Mucosa of stomach (tissue), 1 donor: ENCODE measurements at regions not wholly inside any gene's neighbourhood (a gene's known extent, or its start where the extent isn't known, plus 50 kb on each side); places are given as distances from the start of the nearest gene placed in this dataset.
"Not testable (repeated sequence)": the region's sequence is repeated elsewhere in the genome, so short reads cannot be mapped to it uniquely, and the experiment has no call there.

Experiments
- H3K27me3 ChIP-seq: one replicate; pipeline ENCODE4 v1.7.0; 2013; ENCODE audit warnings: mild to moderate bottlenecking, low read length; ENCODE audit not compliant: control insufficient read depth, insufficient read depth
- H3K36me3 ChIP-seq: one replicate; pipeline ENCODE4 v1.7.0; 2013; ENCODE audit warnings: low read length; ENCODE audit not compliant: control insufficient read depth, insufficient read depth
- H3K4me1 ChIP-seq: one replicate; pipeline ENCODE4 v1.7.0; 2013; ENCODE audit warnings: mild to moderate bottlenecking, low read length; ENCODE audit not compliant: control insufficient read depth, insufficient read depth
- H3K4me3 ChIP-seq: one replicate; pipeline ENCODE4 v1.7.0; 2013; ENCODE audit warnings: low read length
- H3K9ac ChIP-seq: one replicate; pipeline ENCODE4 v1.7.0; 2013; ENCODE audit warnings: mild to moderate bottlenecking, low read length, moderate library complexity
- H3K9me3 ChIP-seq: one replicate; pipeline ENCODE4 v1.7.0; 2013; ENCODE audit warnings: mild to moderate bottlenecking, low read length, moderate library complexity; ENCODE audit not compliant: control insufficient read depth
- donor health status: Pancreatic carcinoma.

- H3K4me3 ChIP-seq, H3K27me3 ChIP-seq, H3K36me3 ChIP-seq, H3K9me3 ChIP-seq, H3K9ac ChIP-seq, H3K4me1 ChIP-seq: not testable (repeated sequence)
Observed at GRCh38 chr10:53647221-53647620, 874.6 kb upstream of the MBL2 start.

- Histone ChIP-seq H3K9me3 (no peaks in the 10 kb centered on the region), H3K36me3 (no peaks in the 10 kb centered on the region), H3K4me3 (no peak overlapping the region), H3K9ac (no peak overlapping the region), H3K4me1 (no peaks in the 10 kb centered on the region), H3K27me3 (no peaks in the 10 kb centered on the region)
Observed at GRCh38 chr10:53646525-53646924, 873.9 kb upstream of the MBL2 start.

- Histone ChIP-seq H3K9me3 (no peaks in the 10 kb centered on the region), H3K36me3 (no peaks in the 10 kb centered on the region), H3K4me3 (no peak overlapping the region), H3K4me1 (no peaks in the 10 kb centered on the region), H3K9ac (no peak overlapping the region), H3K27me3 (no peaks in the 10 kb centered on the region)
Observed at GRCh38 chr10:53645951-53646350, 873.4 kb upstream of the MBL2 start.

GRCh38 chr10:53638006-53638405, 865.4 kb upstream of the MBL2 start:
- H3K4me3 ChIP-seq = no peak overlapping the region
- H3K9me3 ChIP-seq = no peaks in the 10 kb centered on the region
- H3K4me1 ChIP-seq = no peaks in the 10 kb centered on the region
- H3K36me3 ChIP-seq = no peaks in the 10 kb centered on the region
- H3K9ac ChIP-seq = no peak overlapping the region
- H3K27me3 ChIP-seq = no peaks in the 10 kb centered on the region

GRCh38 chr10:53624722-53625121, 852.1 kb upstream of the MBL2 start:
- no peaks in the 10 kb centered on the region for H3K4me1 ChIP-seq
- H3K9ac ChIP-seq = no peak overlapping the region
- H3K9me3 ChIP-seq = no peaks in the 10 kb centered on the region
- H3K4me3 ChIP-seq = no peak overlapping the region
- H3K36me3 ChIP-seq = no peaks in the 10 kb centered on the region
- no peaks in the 10 kb centered on the region for H3K27me3 ChIP-seq

- H3K4me1 ChIP-seq = no peaks in the 10 kb centered on the region
- H3K9me3 ChIP-seq = no peaks in the 10 kb centered on the region
- no peak overlapping the region for H3K4me3 ChIP-seq
- no peaks in the 10 kb centered on the region for H3K36me3 ChIP-seq
- no peak overlapping the region for H3K9ac ChIP-seq
- H3K27me3 ChIP-seq = no peaks in the 10 kb centered on the region
Observed at GRCh38 chr10:53622201-53622600, 849.6 kb upstream of the MBL2 start.

- no peaks in the 10 kb centered on the region for H3K27me3 ChIP-seq
- no peak overlapping the region for H3K9ac ChIP-seq
- H3K4me1 ChIP-seq = no peaks in the 10 kb centered on the region
- no peaks in the 10 kb centered on the region for H3K9me3 ChIP-seq
- no peak overlapping the region for H3K4me3 ChIP-seq
- no peaks in the 10 kb centered on the region for H3K36me3 ChIP-seq
Observed at GRCh38 chr10:53619671-53620070, 847.1 kb upstream of the MBL2 start.

- Histone ChIP-seq H3K9ac (no peak overlapping the region), H3K4me1 (no peaks in the 10 kb centered on the region), H3K36me3 (no peaks in the 10 kb centered on the region), H3K4me3 (no peak overlapping the region), H3K9me3 (no peaks in the 10 kb centered on the region), H3K27me3 (no peaks in the 10 kb centered on the region)
Observed at GRCh38 chr10:53607691-53608090, 835.1 kb upstream of the MBL2 start.

- Histone ChIP-seq H3K4me3 (no peak overlapping the region), H3K9ac (no peak overlapping the region), H3K9me3 (no peaks in the 10 kb centered on the region), H3K36me3 (no peaks in the 10 kb centered on the region), H3K27me3 (no peaks in the 10 kb centered on the region), H3K4me1 (no peaks in the 10 kb centered on the region)
Observed at GRCh38 chr10:53606981-53607380, 834.4 kb upstream of the MBL2 start.

GRCh38 chr10:53601260-53601875, 828.8 kb upstream of the MBL2 start:
- no peaks in the 10 kb centered on the region for H3K36me3 ChIP-seq
- H3K4me1 ChIP-seq = no peaks in the 10 kb centered on the region
- no peak overlapping the region for H3K9ac ChIP-seq
- no peak overlapping the region for H3K4me3 ChIP-seq
- H3K27me3 ChIP-seq = no peaks in the 10 kb centered on the region
- H3K9me3 ChIP-seq = no peaks in the 10 kb centered on the region

- no peak overlapping the region for H3K4me3 ChIP-seq
- H3K9me3 ChIP-seq = no peaks in the 10 kb centered on the region
- H3K4me1 ChIP-seq = no peaks in the 10 kb centered on the region
Observed at GRCh38 chr10:53598914-53599313, 826.3 kb upstream of the MBL2 start.

GRCh38 chr10:53597835-53598251, 825.3 kb upstream of the MBL2 start:
- no peaks in the 10 kb centered on the region for H3K9me3 ChIP-seq
- H3K4me3 ChIP-seq = no peak overlapping the region
- H3K27me3 ChIP-seq = no peaks in the 10 kb centered on the region
- no peak overlapping the region for H3K9ac ChIP-seq
- no peaks in the 10 kb centered on the region for H3K36me3 ChIP-seq
- H3K4me1 ChIP-seq = no peaks in the 10 kb centered on the region

More at GRCh38 chr10:53598914-53599313, 826.3 kb upstream of the MBL2 start:
- Histone ChIP-seq H3K36me3 (no peaks in the 10 kb centered on the region), H3K27me3 (no peaks in the 10 kb centered on the region), H3K9ac (no peak overlapping the region)

GRCh38 chr10:53580465-53580864, 807.9 kb upstream of the MBL2 start:
- Histone ChIP-seq H3K9ac (no peak overlapping the region), H3K4me3 (no peak overlapping the region), H3K9me3 (no peaks in the 10 kb centered on the region), H3K4me1 (peaks cover 4% of the 10 kb centered on the region), H3K27me3 (no peaks in the 10 kb centered on the region), H3K36me3 (no peaks in the 10 kb centered on the region)
